IMR-90 (cell line): ENCODE measurements at regions not wholly inside any gene's neighbourhood (a gene's known extent, or its start where the extent isn't known, plus 50 kb on each side); places are given as distances from the start of the nearest gene placed in this dataset.

Experiments used
- ATAC-seq: fragments of 200-7000 bp; cut with Tn5 transposase; 2 replicates; pipeline ENCODE4 v1.9.1; 2020; ENCODE audit warnings: low read depth, mild to moderate bottlenecking, moderate library complexity
- BruUV-seq: library from RNA; stranded (reverse); fragments of 400-500 nt; replicated peaks from 2 replicates; lab custom pipeline; 2021; lab: Mats Ljungman, UMichigan
- CTCF ChIA-PET: fragments of 300-600 bp; formaldehyde crosslinking; extraction: SDS; loops from one replicate; lab custom pipeline; 2021; ENCODE audit warnings: antibody characterized with exemption; lab: Yijun Ruan, JAX
- POLR2A ChIA-PET: fragments of 300-600 bp; sonication (Branson Sonifier 250); formaldehyde crosslinking; loops from one replicate; lab custom pipeline; 2022; ENCODE audit warnings: antibody characterized with exemption; ENCODE audit not compliant: unreplicated experiment; lab: Charles Lee
- DNase-seq: peaks from one replicate; pipeline ENCODE4 v3.0.0; 2013
- H2AFZ ChIP-seq: replicated peaks from 2 replicates; pipeline ENCODE3; 2013; ENCODE audit warnings: low read length, mild to moderate bottlenecking; ENCODE audit not compliant: poor library complexity
- H2AK5ac ChIP-seq: 2 replicates; pipeline ENCODE4 v1.6.1; 2013; ENCODE audit warnings: low read depth, low read length, inconsistent platforms
- H2AK9ac ChIP-seq: replicated peaks from 2 replicates; pipeline ENCODE3; 2013; ENCODE audit warnings: mild to moderate bottlenecking, low read depth, low read length, moderate library complexity; ENCODE audit not compliant: poor library complexity
- H2BK120ac ChIP-seq: 2 replicates; pipeline ENCODE4 v1.6.1; 2013; ENCODE audit warnings: low read depth, low read length, inconsistent platforms
- H2BK15ac ChIP-seq: 3 replicates; pipeline ENCODE4 v1.6.1; 2013; ENCODE audit warnings: low read depth, low read length, inconsistent platforms
- H2BK20ac ChIP-seq: 2 replicates; pipeline ENCODE4 v1.6.1; 2013; ENCODE audit warnings: low read depth, mild to moderate bottlenecking, inconsistent platforms, low read length, moderate library complexity
- H2BK5ac ChIP-seq: 2 replicates; pipeline ENCODE4 v1.6.1; 2013; ENCODE audit warnings: mild to moderate bottlenecking, low read depth, low read length, inconsistent platforms; ENCODE audit not compliant: poor library complexity, severe bottlenecking
- H3K14ac ChIP-seq: replicated peaks from 2 replicates; pipeline ENCODE4 v1.6.1; 2013; ENCODE audit warnings: low read depth, low read length, inconsistent platforms
- H3K18ac ChIP-seq: 2 replicates; pipeline ENCODE4 v1.6.1; 2013; ENCODE audit warnings: low read depth, low read length, control low read depth
- H3K23ac ChIP-seq: 2 replicates; pipeline ENCODE4 v1.6.1; 2013; ENCODE audit warnings: low read depth, low read length, inconsistent platforms
- H3K27ac ChIP-seq: 2 replicates; pipeline ENCODE4 v1.5.1; 2013; ENCODE audit warnings: mild to moderate bottlenecking, control low read depth, low read length; ENCODE audit not compliant: insufficient read depth
- H3K27me3 ChIP-seq: 2 replicates; pipeline ENCODE4 v1.6.1; 2013; ENCODE audit warnings: low read length; ENCODE audit not compliant: control insufficient read depth, insufficient read depth
- H3K36me3 ChIP-seq: 2 replicates; pipeline ENCODE4 v1.6.1; 2013; ENCODE audit warnings: low read length, mixed read lengths; ENCODE audit not compliant: control insufficient read depth, insufficient read depth
- H3K4ac ChIP-seq: 2 replicates; pipeline ENCODE4 v1.6.1; 2013; ENCODE audit warnings: low read depth, low read length, inconsistent platforms
- H3K4me1 ChIP-seq: 2 replicates; pipeline ENCODE4 v1.6.1; 2013; ENCODE audit warnings: low read length, mixed read lengths; ENCODE audit not compliant: control insufficient read depth, insufficient read depth
- H3K4me2 ChIP-seq: 2 replicates; pipeline ENCODE4 v1.6.1; 2013; ENCODE audit warnings: low read depth, mild to moderate bottlenecking, control low read depth, low read length, moderate library complexity
- H3K4me3 ChIP-seq: 2 replicates; pipeline ENCODE4 v1.5.1; 2013; ENCODE audit warnings: low read depth, mild to moderate bottlenecking, control low read depth, low read length, moderate library complexity; ENCODE audit not compliant: insufficient read depth
- H3K56ac ChIP-seq: 2 replicates; pipeline ENCODE4 v1.6.1; 2013; ENCODE audit warnings: low read length, inconsistent platforms; ENCODE audit not compliant: insufficient read depth; ENCODE audit errors: extremely low read depth
- H3K79me1 ChIP-seq, 2 experiments: 2 replicates each; pipeline ENCODE4 v1.6.1; 2013; ENCODE audit warnings: low read length in 2 of 2, inconsistent platforms in 1 of 2, low read depth in 1 of 2
- H3K9ac ChIP-seq: 2 replicates; pipeline ENCODE4 v1.6.1; 2013; ENCODE audit warnings: low read depth, low read length, control low read depth
- H3K9me1 ChIP-seq: 2 replicates; pipeline ENCODE4 v1.6.1; 2013; ENCODE audit warnings: low read length, inconsistent platforms; ENCODE audit not compliant: insufficient read depth
- H3K9me3 ChIP-seq: 2 replicates; pipeline ENCODE4 v1.6.1; 2013; ENCODE audit warnings: low read length; ENCODE audit not compliant: control insufficient read depth, insufficient read depth
- H4K20me1 ChIP-seq: 2 replicates; pipeline ENCODE4 v1.6.1; 2013; ENCODE audit warnings: low read length, inconsistent platforms; ENCODE audit not compliant: insufficient read depth
- H4K5ac ChIP-seq: 2 replicates; pipeline ENCODE4 v1.6.1; 2013; ENCODE audit warnings: mild to moderate bottlenecking, low read depth, low read length, control low read depth
- H4K8ac ChIP-seq, 2 experiments: 2 replicates each; pipeline ENCODE4 v1.6.1; 2013; ENCODE audit warnings: low read depth in 2 of 2, low read length in 2 of 2, control low read depth in 1 of 2, inconsistent platforms in 1 of 2
- H4K91ac ChIP-seq: 2 replicates; pipeline ENCODE4 v1.6.1; 2013; ENCODE audit warnings: low read depth, low read length, inconsistent platforms; ENCODE audit not compliant: insufficient read depth
- CEBPB ChIP-seq: IDR thresholded peaks from 2 replicates; pipeline ENCODE4 v1.6.1; 2012; ENCODE audit warnings: low read depth, low read length, improper control_type of control experiment
- CHD1 ChIP-seq: IDR thresholded peaks from 2 replicates; pipeline ENCODE4 v1.6.1; 2012; ENCODE audit warnings: low read depth, low read length, improper control_type of control experiment
- CTCF ChIP-seq: conservative IDR thresholded peaks from 2 replicates; pipeline ENCODE4 v1.5.1; 2012; ENCODE audit warnings: mild to moderate bottlenecking, low read depth, low read length, improper control_type of control experiment
- FOS ChIP-seq: fragments of 150-350 bp; IDR thresholded peaks from 2 replicates; pipeline ENCODE4 v1.6.1; 2016; ENCODE audit warnings: low read depth, low read length
- MAFK ChIP-seq: IDR thresholded peaks from 2 replicates; pipeline ENCODE4 v1.6.1; 2012; ENCODE audit warnings: low read depth, low read length, improper control_type of control experiment
- NFE2L2 ChIP-seq: fragments of 150-350 bp; IDR thresholded peaks from 2 replicates; pipeline ENCODE4 v1.6.1; 2016; ENCODE audit warnings: low read depth, mild to moderate bottlenecking, low read length
- RFX5 ChIP-seq: IDR thresholded peaks from 2 replicates; pipeline ENCODE4 v1.8.0; 2012; ENCODE audit warnings: low read depth, mild to moderate bottlenecking, low read length, moderate library complexity
- SMC3 ChIP-seq: fragments of 150-350 bp; IDR thresholded peaks from 2 replicates; pipeline ENCODE4 v1.6.1; 2016; ENCODE audit warnings: low read depth, mild to moderate bottlenecking, antibody characterized with exemption, low read length, moderate library complexity
- WGBS, 2 experiments: methylation state at CpG; one replicate each; pipeline versions ENCODE4 v1.1.5 to v1.1.7; 2013; ENCODE audit warnings: missing lambda C conversion rate in 2 of 2; ENCODE audit not compliant: insufficient read length in 1 of 2; ENCODE audit errors: extremely low coverage in 2 of 2; 5-methylcytosine and 5-hydroxymethylcytosine counted together
- dilution Hi-C: fragments of 300-500 bp; cut with HindIII; formaldehyde crosslinking; loops from one replicate; pipeline ENCODE4 v1.14.3; 2018; ENCODE audit warnings: low sequenced_read_pairs; ENCODE audit not compliant: unreplicated experiment
- in situ Hi-C: fragments of 300-500 bp; cut with MboI; formaldehyde crosslinking; loops from 3 replicates; pipeline ENCODE4 v1.14.3; 2019; ENCODE audit warnings: low sequenced_read_pairs, inconsistent platforms, mixed read lengths
- intact Hi-C: fragments of 100-400 bp; cut with micrococcal nuclease; formaldehyde crosslinking; loops from 2 replicates; pipeline ENCODE4 v1.10.0; 2022

GRCh38 chr18:71194438-71194837 lies 905.6 kb downstream of the SOCS6 start:
- Histone ChIP-seq H4K20me1 (no peaks in the 10 kb centered on the region), H3K27ac (no peak overlapping the region), H3K18ac (no peak overlapping the region), H4K91ac (no peak overlapping the region), H4K5ac (no peak overlapping the region), H2BK20ac (no peak overlapping the region), H3K56ac (no peak overlapping the region), H3K79me1 (no peaks in the 10 kb centered on the region), H2AK9ac (no peak overlapping the region), H3K4ac (no peak overlapping the region), H3K4me1 (no peaks in the 10 kb centered on the region), H3K4me2 (no peak overlapping the region), H3K14ac (no peak overlapping the region), H3K27me3 (no peaks in the 10 kb centered on the region), H2AFZ (no peak overlapping the region), H2BK5ac (no peak overlapping the region), H4K8ac (no peak overlapping the region), H3K36me3 (no peaks in the 10 kb centered on the region), H3K23ac (no peak overlapping the region), H2BK15ac (no peak overlapping the region), H3K4me3 (no peak overlapping the region), H2AK5ac (no peak overlapping the region), H3K9me1 (no peaks in the 10 kb centered on the region), H3K9me3 (peaks cover 5% of the 10 kb centered on the region), H2BK120ac (no peak overlapping the region), H3K9ac (no peak overlapping the region)
- ATAC-seq (no peak), DNase-seq (no peak)
- BruUV-seq: no TSS peak
- TF ChIP-seq SMC3 (no peak), CTCF (no peak), CEBPB (no peak), CHD1 (no peak), RFX5 (no peak), NFE2L2 (no peak), FOS (no peak), MAFK (no peak)
- CTCF ChIA-PET: no interaction called here
- dilution Hi-C loops (no loop called here), intact Hi-C loops (no loop called here), in situ Hi-C loops (no loop called here)
- POLR2A ChIA-PET: no interaction called here
- no CpG with 5 or more reads among the region's 1 CpG for whole genome bisulfite sequencing, 2 experiments
